DND-41 (cell line): ENCODE measurements at regions not wholly inside any gene's neighbourhood (a gene's known extent, or its start where the extent isn't known, plus 50 kb on each side); places are given as distances from the start of the nearest gene placed in this dataset.

Experiments used
- CTCF ChIP-seq: IDR thresholded peaks from 2 replicates; pipeline ENCODE4 v1.5.1; 2012; ENCODE audit warnings: borderline replicate concordance, low read length, moderate library complexity, mild to moderate bottlenecking; ENCODE audit not compliant: poor library complexity, severe bottlenecking; ENCODE audit errors: extremely low read depth
- EZH2 ChIP-seq: IDR thresholded peaks from 3 replicates; pipeline ENCODE4 v1.6.1; 2012; ENCODE audit warnings: borderline replicate concordance, low read depth, mild to moderate bottlenecking, moderate library complexity, low read length, inconsistent platforms; ENCODE audit not compliant: severe bottlenecking

GRCh38 chr21:22225299-22225698 lies 1227.1 kb downstream of the NCAM2 start:
- TF ChIP-seq EZH2 (no peak), CTCF (no peak)
